Right cardiac atrium (tissue), 5 donors: ENCODE measurements at regions not wholly inside any gene's neighbourhood (a gene's known extent, or its start where the extent isn't known, plus 50 kb on each side); places are given as distances from the start of the nearest gene placed in this dataset.
"Not testable (repeated sequence)": the region's sequence is repeated elsewhere in the genome, so short reads cannot be mapped to it uniquely, and the experiment has no call there.

ENCODE experiments used
- ATAC-seq, 2 donors: fragments of 200-7000 bp; cut with Tn5 transposase; one replicate each; pipeline versions ENCODE4 v1.8.0 to v1.9.1; 2020; ENCODE audit warnings: moderate library complexity in 2 of 2, mild to moderate bottlenecking in 1 of 2
- DNase-seq, 3 donors: peaks; one replicate each; pipeline ENCODE4 v3.0.0-alpha.2; 2020
- H3K27ac ChIP-seq: one replicate; pipeline ENCODE4 v1.5.1; 2013; ENCODE audit warnings: mild to moderate bottlenecking, low read length, control low read depth, moderate library complexity
- H3K27me3 ChIP-seq: one replicate; pipeline ENCODE4 v1.6.1; 2013; ENCODE audit not compliant: control insufficient read depth, insufficient read depth
- H3K4me1 ChIP-seq: one replicate; pipeline ENCODE4 v1.6.1; 2013; ENCODE audit warnings: low read length; ENCODE audit not compliant: control insufficient read depth, insufficient read depth
- H3K4me3 ChIP-seq: one replicate; pipeline ENCODE4 v1.5.1; 2013; ENCODE audit warnings: low read length, control low read depth
- H3K9me3 ChIP-seq: one replicate; pipeline ENCODE4 v1.6.1; 2013; ENCODE audit warnings: low read length; ENCODE audit not compliant: control insufficient read depth
- WGBS: extraction: QIAGEN DNeasy Blood & Tissue Kit; methylation state at CpG from one replicate; pipeline ENCODE4 v1.1.7; 2013; 5-methylcytosine and 5-hydroxymethylcytosine counted together
- intact Hi-C, 4 donors: fragments of 100-400 bp; cut with DNase I; formaldehyde crosslinking; loops; one replicate each; pipeline versions ENCODE4 v1.11.0 to v1.14.0; 2022 to 2023
- donor health status: healthy with polysubstance abuse.
- donor health status: DM: no; HTN: yes; CAD: no.
- donor health status: DM: no; HTN: no; CAD: no.
- donor health status: DM: no; HTN: yes; CAD: no; lungs with severe emphysema.
- donor health status: DM: yes; HTN: yes; CAD: no.

GRCh38 chr2:180890781-180891180 is 89.6 kb upstream of the UBE2E3 start:
- H3K27ac ChIP-seq, result no peak overlapping the region

GRCh38 chr2:180882959-180883358 is 97.4 kb upstream of the UBE2E3 start:
- no peak overlapping the region for H3K27ac ChIP-seq
- H3K4me1 ChIP-seq, result no peaks in the 10 kb centered on the region
- no peak overlapping the region for H3K4me3 ChIP-seq
- DNase-seq (peak in 1 of 3 donors; percentile 7), ATAC-seq (no peak)
- no peaks in the 10 kb centered on the region for H3K9me3 ChIP-seq
- intact Hi-C loops, result no loop called here
- H3K27me3 ChIP-seq, result no peaks in the 10 kb centered on the region

More at GRCh38 chr2:180890781-180891180, 89.6 kb upstream of the UBE2E3 start:
- no peak for ATAC-seq
- H3K4me3 ChIP-seq, result no peak overlapping the region
- intact Hi-C loops, result no loop called here
- 84% methylated on average over 1 of the region's 1 CpG for WGBS
- DNase-seq, result no peak
- no peaks in the 10 kb centered on the region for H3K9me3 ChIP-seq
- no peaks in the 10 kb centered on the region for H3K4me1 ChIP-seq
- no peaks in the 10 kb centered on the region for H3K27me3 ChIP-seq

- WGBS, result 22% methylated on average over 3 of the region's 3 CpGs
Measured at GRCh38 chr2:180876506-180876905, 103.9 kb upstream of the UBE2E3 start.

GRCh38 chr2:180873219-180873618 is 107.2 kb upstream of the UBE2E3 start:
- no peak for DNase-seq
- no peaks in the 10 kb centered on the region for H3K9me3 ChIP-seq
- no peaks in the 10 kb centered on the region for H3K27me3 ChIP-seq
- no peak overlapping the region for H3K27ac ChIP-seq
- no peak for ATAC-seq
- no peaks in the 10 kb centered on the region for H3K4me1 ChIP-seq
- H3K4me3 ChIP-seq, result no peak overlapping the region
- intact Hi-C loops, result no loop called here
- WGBS, result 66% methylated on average over 30 of the region's 30 CpGs

More at GRCh38 chr2:180876506-180876905, 103.9 kb upstream of the UBE2E3 start:
- intact Hi-C loops, result no loop called here
- Histone ChIP-seq H3K4me3 (no peak overlapping the region), H3K27me3 (no peaks in the 10 kb centered on the region), H3K4me1 (no peaks in the 10 kb centered on the region), H3K9me3 (no peaks in the 10 kb centered on the region), H3K27ac (no peak overlapping the region)
- ATAC-seq, result no peak
- no peak for DNase-seq

GRCh38 chr2:180872781-180873180 is 107.6 kb upstream of the UBE2E3 start:
- intact Hi-C loops, H3K9me3 ChIP-seq, ATAC-seq, H3K4me1 ChIP-seq, H3K27me3 ChIP-seq, H3K27ac ChIP-seq, DNase-seq, H3K4me3 ChIP-seq: not testable (repeated sequence)
- 91% methylated on average over 7 of the region's 8 CpGs for WGBS

- DNase-seq (no peak), ATAC-seq (no peak)
- Histone ChIP-seq H3K4me1 (no peaks in the 10 kb centered on the region), H3K4me3 (no peak overlapping the region), H3K27me3 (no peaks in the 10 kb centered on the region), H3K9me3 (no peaks in the 10 kb centered on the region), H3K27ac (no peak overlapping the region)
- WGBS, result 95% methylated on average over 1 of the region's 1 CpG
- intact Hi-C loops, result no loop called here
Measured at GRCh38 chr2:180872255-180872654, 108.2 kb upstream of the UBE2E3 start.

- DNase-seq, result no peak
- no peaks in the 10 kb centered on the region for H3K9me3 ChIP-seq
- H3K4me3 ChIP-seq, result no peak overlapping the region
- no peaks in the 10 kb centered on the region for H3K27me3 ChIP-seq
- H3K4me1 ChIP-seq, result no peaks in the 10 kb centered on the region
- no peak overlapping the region for H3K27ac ChIP-seq
- no peak for ATAC-seq
- 67% methylated on average over 4 of the region's 4 CpGs for WGBS
- intact Hi-C loops, result no loop called here
Measured at GRCh38 chr2:180871649-180872048, 108.8 kb upstream of the UBE2E3 start.

- Histone ChIP-seq H3K4me1 (no peaks in the 10 kb centered on the region), H3K4me3 (no peak overlapping the region), H3K27me3 (no peaks in the 10 kb centered on the region), H3K27ac (no peak overlapping the region), H3K9me3 (no peaks in the 10 kb centered on the region)
- ATAC-seq, result no peak
- DNase-seq, result no peak
- intact Hi-C loops, result no loop called here
- 89% methylated on average over 2 of the region's 2 CpGs for WGBS
Measured at GRCh38 chr2:180849851-180850250, 130.6 kb upstream of the UBE2E3 start.

GRCh38 chr2:180848393-180848792 is 132.0 kb upstream of the UBE2E3 start:
- DNase-seq (no peak), ATAC-seq (no peak)
- Histone ChIP-seq H3K9me3 (no peaks in the 10 kb centered on the region), H3K27ac (no peak overlapping the region), H3K4me1 (no peaks in the 10 kb centered on the region), H3K4me3 (no peak overlapping the region), H3K27me3 (no peaks in the 10 kb centered on the region)
- intact Hi-C loops, result no loop called here

- intact Hi-C loops, result no loop called here
- Histone ChIP-seq H3K27ac (no peak overlapping the region), H3K9me3 (no peaks in the 10 kb centered on the region), H3K27me3 (no peaks in the 10 kb centered on the region), H3K4me1 (no peaks in the 10 kb centered on the region), H3K4me3 (no peak overlapping the region)
- WGBS, result 66% methylated on average over 3 of the region's 3 CpGs
- DNase-seq (no peak), ATAC-seq (no peak)
Measured at GRCh38 chr2:180846756-180847472, 133.5 kb upstream of the UBE2E3 start.

- Histone ChIP-seq H3K4me3 (no peak overlapping the region), H3K27ac (no peak overlapping the region), H3K27me3 (no peaks in the 10 kb centered on the region), H3K9me3 (no peaks in the 10 kb centered on the region), H3K4me1 (no peaks in the 10 kb centered on the region)
- intact Hi-C loops, result no loop called here
- WGBS, result 43% methylated on average over 3 of the region's 3 CpGs
- ATAC-seq, result no peak
- DNase-seq, result no peak
Measured at GRCh38 chr2:180842461-180842860, 137.9 kb upstream of the UBE2E3 start.

GRCh38 chr2:180840641-180841040 is 139.8 kb upstream of the UBE2E3 start:
- no peaks in the 10 kb centered on the region for H3K9me3 ChIP-seq
- H3K4me1 ChIP-seq, result no peaks in the 10 kb centered on the region
- ATAC-seq (no peak), DNase-seq (no peak)
- intact Hi-C loops, result no loop called here
- H3K27me3 ChIP-seq, result no peaks in the 10 kb centered on the region
- 94% methylated on average over 9 of the region's 9 CpGs for WGBS
- H3K27ac ChIP-seq, result no peak overlapping the region
- no peak overlapping the region for H3K4me3 ChIP-seq
